ENCODE measurements at regions not wholly inside any gene's neighbourhood (a gene's known extent, or its start where the extent isn't known, plus 50 kb on each side); places are given as distances from the start of the nearest gene placed in this dataset.

- TF ChIP-seq CTCF (IDR thresholded peaks at IDR 0.05) (no peak), POLR2A (IDR thresholded peaks at IDR 0.05) (no peak)
These were observed 141.3 kb upstream of the ADAMTS5 start for GRCh38 chr21:27108228-27108627.
